WI38 (cell line): ENCODE measurements at regions not wholly inside any gene's neighbourhood (a gene's known extent, or its start where the extent isn't known, plus 50 kb on each side); places are given as distances from the start of the nearest gene placed in this dataset.

ENCODE experiments used
- H3K4me3 ChIP-seq: 2 replicates; pipeline ENCODE4 v1.5.1; 2011; ENCODE audit warnings: low read depth, mild to moderate bottlenecking, control low read depth, low read length
- TF ChIP-seq, protein P1 (sequence below): IDR thresholded peaks from 2 replicates; pipeline ENCODE4 v1.5.1; 2012; ENCODE audit warnings: low read depth, mild to moderate bottlenecking, control low read depth, low read length

- H3K4me3 ChIP-seq = no peak overlapping the region
- TF ChIP-seq, protein P1, sequence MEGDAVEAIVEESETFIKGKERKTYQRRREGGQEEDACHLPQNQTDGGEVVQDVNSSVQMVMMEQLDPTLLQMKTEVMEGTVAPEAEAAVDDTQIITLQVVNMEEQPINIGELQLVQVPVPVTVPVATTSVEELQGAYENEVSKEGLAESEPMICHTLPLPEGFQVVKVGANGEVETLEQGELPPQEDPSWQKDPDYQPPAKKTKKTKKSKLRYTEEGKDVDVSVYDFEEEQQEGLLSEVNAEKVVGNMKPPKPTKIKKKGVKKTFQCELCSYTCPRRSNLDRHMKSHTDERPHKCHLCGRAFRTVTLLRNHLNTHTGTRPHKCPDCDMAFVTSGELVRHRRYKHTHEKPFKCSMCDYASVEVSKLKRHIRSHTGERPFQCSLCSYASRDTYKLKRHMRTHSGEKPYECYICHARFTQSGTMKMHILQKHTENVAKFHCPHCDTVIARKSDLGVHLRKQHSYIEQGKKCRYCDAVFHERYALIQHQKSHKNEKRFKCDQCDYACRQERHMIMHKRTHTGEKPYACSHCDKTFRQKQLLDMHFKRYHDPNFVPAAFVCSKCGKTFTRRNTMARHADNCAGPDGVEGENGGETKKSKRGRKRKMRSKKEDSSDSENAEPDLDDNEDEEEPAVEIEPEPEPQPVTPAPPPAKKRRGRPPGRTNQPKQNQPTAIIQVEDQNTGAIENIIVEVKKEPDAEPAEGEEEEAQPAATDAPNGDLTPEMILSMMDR = no peak
Measured at GRCh38 chr5:110025160-110025559, 335.4 kb downstream of the MAN2A1 start.

GRCh38 chr5:110027527-110028322 is 338.0 kb downstream of the MAN2A1 start:
- TF ChIP-seq, protein P1 = no peak
- no peak overlapping the region for H3K4me3 ChIP-seq

GRCh38 chr5:110031402-110032140 is 341.8 kb downstream of the MAN2A1 start:
- TF ChIP-seq, protein P1 = no peak
- no peak overlapping the region for H3K4me3 ChIP-seq

DNA sequence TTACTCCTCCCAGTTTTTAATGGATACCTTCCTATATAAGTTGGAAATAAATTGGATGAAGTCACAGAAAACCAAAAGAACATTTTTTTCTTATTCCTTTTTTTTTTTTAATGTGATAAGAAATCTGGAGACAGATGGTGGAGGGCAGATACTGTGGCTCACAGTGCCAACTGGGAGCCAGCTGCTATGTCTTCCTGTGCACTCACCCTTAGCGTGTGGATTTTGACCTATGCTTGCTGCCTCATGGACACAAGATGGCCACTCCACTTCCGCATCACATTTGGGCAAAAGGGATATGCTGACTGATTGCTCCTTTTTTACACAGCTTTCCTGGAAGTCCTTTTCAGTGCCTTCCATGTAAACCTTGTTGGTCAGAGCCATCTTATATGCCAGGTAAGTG is 342.6 kb downstream of the MAN2A1 start:
- TF ChIP-seq, protein P1 = no peak
- H3K4me3 ChIP-seq = no peak overlapping the region

GRCh38 chr5:110034056-110034600 is 344.4 kb downstream of the MAN2A1 start:
- H3K4me3 ChIP-seq = no peak overlapping the region
- TF ChIP-seq, protein P1 = no peak

GRCh38 chr5:110038297-110038997 is 348.7 kb downstream of the MAN2A1 start:
- no peak overlapping the region for H3K4me3 ChIP-seq
- TF ChIP-seq, protein P1 = no peak
